ENCODE measurements at regions not wholly inside any gene's neighbourhood (a gene's known extent, or its start where the extent isn't known, plus 50 kb on each side); places are given as distances from the start of the nearest gene placed in this dataset.

- H3K36me3 ChIP-seq (ENCODE audit: control insufficient read depth, insufficient read depth, low read length), result no peaks in the 10 kb centered on the region
- TF ChIP-seq, protein P1, sequence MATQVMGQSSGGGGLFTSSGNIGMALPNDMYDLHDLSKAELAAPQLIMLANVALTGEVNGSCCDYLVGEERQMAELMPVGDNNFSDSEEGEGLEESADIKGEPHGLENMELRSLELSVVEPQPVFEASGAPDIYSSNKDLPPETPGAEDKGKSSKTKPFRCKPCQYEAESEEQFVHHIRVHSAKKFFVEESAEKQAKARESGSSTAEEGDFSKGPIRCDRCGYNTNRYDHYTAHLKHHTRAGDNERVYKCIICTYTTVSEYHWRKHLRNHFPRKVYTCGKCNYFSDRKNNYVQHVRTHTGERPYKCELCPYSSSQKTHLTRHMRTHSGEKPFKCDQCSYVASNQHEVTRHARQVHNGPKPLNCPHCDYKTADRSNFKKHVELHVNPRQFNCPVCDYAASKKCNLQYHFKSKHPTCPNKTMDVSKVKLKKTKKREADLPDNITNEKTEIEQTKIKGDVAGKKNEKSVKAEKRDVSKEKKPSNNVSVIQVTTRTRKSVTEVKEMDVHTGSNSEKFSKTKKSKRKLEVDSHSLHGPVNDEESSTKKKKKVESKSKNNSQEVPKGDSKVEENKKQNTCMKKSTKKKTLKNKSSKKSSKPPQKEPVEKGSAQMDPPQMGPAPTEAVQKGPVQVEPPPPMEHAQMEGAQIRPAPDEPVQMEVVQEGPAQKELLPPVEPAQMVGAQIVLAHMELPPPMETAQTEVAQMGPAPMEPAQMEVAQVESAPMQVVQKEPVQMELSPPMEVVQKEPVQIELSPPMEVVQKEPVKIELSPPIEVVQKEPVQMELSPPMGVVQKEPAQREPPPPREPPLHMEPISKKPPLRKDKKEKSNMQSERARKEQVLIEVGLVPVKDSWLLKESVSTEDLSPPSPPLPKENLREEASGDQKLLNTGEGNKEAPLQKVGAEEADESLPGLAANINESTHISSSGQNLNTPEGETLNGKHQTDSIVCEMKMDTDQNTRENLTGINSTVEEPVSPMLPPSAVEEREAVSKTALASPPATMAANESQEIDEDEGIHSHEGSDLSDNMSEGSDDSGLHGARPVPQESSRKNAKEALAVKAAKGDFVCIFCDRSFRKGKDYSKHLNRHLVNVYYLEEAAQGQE (IDR thresholded peaks at IDR 0.05; ENCODE audit: insufficient read depth in 1 of 2, low read depth in 2 of 2, low read length in 1 of 2), result no peak
- no peak for TF ChIP-seq SIN3A (IDR thresholded peaks at IDR 0.05; ENCODE audit: borderline replicate concordance, insufficient read depth, low read depth, low read length)
- no peak for TF ChIP-seq POLR2AphosphoS5 (IDR thresholded peaks at IDR 0.05; ENCODE audit: low read depth, low read length)
- TF ChIP-seq TCF7L2 (IDR thresholded peaks at IDR 0.05; ENCODE audit: low read depth, low read length), result no peak
- TF ChIP-seq, protein P2, sequence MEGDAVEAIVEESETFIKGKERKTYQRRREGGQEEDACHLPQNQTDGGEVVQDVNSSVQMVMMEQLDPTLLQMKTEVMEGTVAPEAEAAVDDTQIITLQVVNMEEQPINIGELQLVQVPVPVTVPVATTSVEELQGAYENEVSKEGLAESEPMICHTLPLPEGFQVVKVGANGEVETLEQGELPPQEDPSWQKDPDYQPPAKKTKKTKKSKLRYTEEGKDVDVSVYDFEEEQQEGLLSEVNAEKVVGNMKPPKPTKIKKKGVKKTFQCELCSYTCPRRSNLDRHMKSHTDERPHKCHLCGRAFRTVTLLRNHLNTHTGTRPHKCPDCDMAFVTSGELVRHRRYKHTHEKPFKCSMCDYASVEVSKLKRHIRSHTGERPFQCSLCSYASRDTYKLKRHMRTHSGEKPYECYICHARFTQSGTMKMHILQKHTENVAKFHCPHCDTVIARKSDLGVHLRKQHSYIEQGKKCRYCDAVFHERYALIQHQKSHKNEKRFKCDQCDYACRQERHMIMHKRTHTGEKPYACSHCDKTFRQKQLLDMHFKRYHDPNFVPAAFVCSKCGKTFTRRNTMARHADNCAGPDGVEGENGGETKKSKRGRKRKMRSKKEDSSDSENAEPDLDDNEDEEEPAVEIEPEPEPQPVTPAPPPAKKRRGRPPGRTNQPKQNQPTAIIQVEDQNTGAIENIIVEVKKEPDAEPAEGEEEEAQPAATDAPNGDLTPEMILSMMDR (IDR thresholded peaks at IDR 0.05), result no peak
- ATAC-seq (0 out of 2 replicates have a peak, but pooled peaks have one; percentile 10), DNase-seq (ENCODE audit: low read depth, low spot score) (no peak)
- no peaks in the 10 kb centered on the region for H3K27me3 ChIP-seq (ENCODE audit: control insufficient read depth, insufficient read depth, low read length)
- H3K4me1 ChIP-seq (ENCODE audit: control insufficient read depth, insufficient read depth, low read length), result no peaks in the 10 kb centered on the region; the same call in 1 of the 2 replicates
- H3K4me3 ChIP-seq (ENCODE audit: low read depth in 2 of 2, low read length in 2 of 2), result no peak overlapping the region
- in situ Hi-C loops (cut with HindIII; ENCODE audit: low pct_unique_long_range_greater_than_20kb, low sequenced_read_pairs), result no loop called here
- intact Hi-C loops (cut with micrococcal nuclease; ENCODE audit: unreplicated experiment), result no loop called here
- BruUV-seq (replicated peaks), result no TSS peak
- ChIA-PET CTCF (interaction anchor here (0.6 kb wide), 1 partner anchor 159 kb away, joined by 4 read pairs; no protein-coding TSS in a partner anchor), POLR2A (no interaction called here)
- no peaks in the 10 kb centered on the region for H3K9me3 ChIP-seq (ENCODE audit: control insufficient read depth, insufficient read depth, low read depth, low read length)
- no peak overlapping the region for H3K27ac ChIP-seq (ENCODE audit: low read length)
These were observed 149.0 kb upstream of the UNC5B start for GRCh38 chr10:71063401-71063800.

DNA sequence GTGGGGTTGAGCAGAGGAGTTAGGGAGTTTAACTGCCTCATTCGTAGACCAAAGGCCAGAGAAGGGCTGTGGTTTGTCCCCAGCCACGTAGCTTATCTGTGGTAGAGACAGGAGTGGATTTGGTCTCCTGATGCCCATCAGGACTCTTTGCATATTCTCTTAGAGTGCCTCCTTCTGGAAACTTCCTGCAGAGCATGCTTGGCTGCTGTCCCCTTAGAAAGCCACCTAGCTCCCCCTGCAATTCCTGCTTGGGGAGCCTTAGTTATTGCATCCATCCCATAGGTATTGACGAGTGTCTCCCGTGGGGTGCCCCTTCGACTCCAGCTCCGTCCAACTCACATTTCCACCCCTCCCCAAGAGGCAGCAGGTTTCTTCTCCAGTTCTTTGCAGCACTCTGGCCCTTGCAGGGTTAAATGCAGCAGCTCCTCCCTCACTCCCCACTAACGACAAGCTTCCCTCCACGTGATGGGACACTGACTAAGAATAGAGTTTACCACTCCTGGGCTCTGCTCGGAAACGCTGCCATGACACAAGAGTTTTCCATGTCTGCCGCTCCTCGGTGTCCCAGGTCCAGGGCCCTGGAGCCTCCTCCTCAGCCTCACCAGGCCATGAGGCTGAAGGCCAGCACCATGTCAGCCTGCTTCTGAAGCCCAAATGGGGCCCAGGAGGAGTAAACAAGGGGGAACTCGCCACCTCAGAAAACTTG lies 147.8 kb upstream of the UNC5B start:
- Histone ChIP-seq H3K4me3 (ENCODE audit: low read depth in 2 of 2, low read length in 2 of 2) (no peak overlapping the region), H3K27me3 (ENCODE audit: control insufficient read depth, insufficient read depth, low read length) (no peaks in the 10 kb centered on the region), H3K4me1 (ENCODE audit: control insufficient read depth, insufficient read depth, low read length) (no peaks in the 10 kb centered on the region; the same call in 1 of the 2 replicates), H3K27ac (ENCODE audit: low read length) (no peak overlapping the region), H3K36me3 (ENCODE audit: control insufficient read depth, insufficient read depth, low read length) (no peaks in the 10 kb centered on the region), H3K9me3 (ENCODE audit: control insufficient read depth, insufficient read depth, low read depth, low read length) (no peaks in the 10 kb centered on the region)
- CTCF ChIA-PET, result no interaction called here
- TF ChIP-seq SIN3A (IDR thresholded peaks at IDR 0.05; ENCODE audit: borderline replicate concordance, insufficient read depth, low read depth, low read length) (no peak), POLR2AphosphoS5 (IDR thresholded peaks at IDR 0.05; ENCODE audit: low read depth, low read length) (no peak), TCF7L2 (IDR thresholded peaks at IDR 0.05; ENCODE audit: low read depth, low read length) (no peak)
- TF ChIP-seq, protein P2 (IDR thresholded peaks at IDR 0.05), result no peak
- TF ChIP-seq, protein P1 (IDR thresholded peaks at IDR 0.05; ENCODE audit: insufficient read depth in 1 of 2, low read depth in 2 of 2, low read length in 1 of 2), result no peak
- no peak for ATAC-seq
- BruUV-seq (replicated peaks), result no TSS peak
- DNase-seq (ENCODE audit: low read depth, low spot score), result no peak
- intact Hi-C loops (cut with micrococcal nuclease; ENCODE audit: unreplicated experiment), result no loop called here
- POLR2A ChIA-PET, result no interaction called here
- in situ Hi-C loops (cut with HindIII; ENCODE audit: low pct_unique_long_range_greater_than_20kb, low sequenced_read_pairs), result no loop called here

Measured in Panc1 (cell line).